ENCODE measurements at regions not wholly inside any gene's neighbourhood (a gene's known extent, or its start where the extent isn't known, plus 50 kb on each side); places are given as distances from the start of the nearest gene placed in this dataset.

DNA sequence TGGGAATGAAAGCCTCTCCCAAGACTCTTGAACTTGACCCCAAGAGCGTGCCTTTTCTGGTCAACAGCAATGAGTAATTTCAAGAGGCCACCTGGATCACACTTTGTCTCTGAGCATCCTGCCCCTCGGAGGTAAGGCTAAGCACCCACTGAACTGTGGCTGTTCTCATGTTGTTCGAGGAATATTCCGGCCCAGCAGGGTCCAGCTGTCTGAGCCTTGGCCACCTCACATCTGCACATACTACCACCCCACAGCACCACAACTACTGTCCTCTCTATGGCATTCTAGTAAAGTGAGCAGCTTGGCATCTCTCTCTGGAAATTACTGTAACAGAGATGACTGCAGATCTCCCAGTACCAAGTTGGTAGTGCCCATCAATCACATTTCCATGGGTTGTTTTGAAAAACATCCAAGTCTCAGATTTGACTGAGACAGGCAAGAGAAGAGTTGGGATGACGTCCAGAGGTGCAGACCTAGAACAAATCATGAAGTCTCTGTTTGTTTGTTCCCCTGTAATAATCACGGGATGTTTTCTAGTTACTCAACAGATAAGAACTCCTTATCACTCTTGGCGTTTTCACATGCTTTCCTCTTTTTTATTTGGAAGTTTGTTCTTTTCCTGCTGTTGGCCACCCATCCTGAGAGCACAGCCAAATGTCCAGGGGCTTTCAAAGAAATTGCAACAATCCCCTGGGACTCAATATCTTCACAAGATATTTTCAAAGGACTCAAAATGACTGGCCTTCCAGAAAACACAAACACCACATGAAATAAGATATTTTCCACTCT lies 336.0 kb upstream of the TNP1 start:
- peaks cover 6% of the 10 kb centered on the region for H3K9me3 Mint-ChIP-seq (ENCODE audit: unreplicated experiment)
- FAIRE-seq, result no peak
- Histone ChIP-seq H3K9me3 (ENCODE audit: insufficient read depth, low read depth, low read length) (peaks cover 5% of the 10 kb centered on the region), H3K36me3 (ENCODE audit: insufficient read depth, low read length) (no peaks in the 10 kb centered on the region), H3K27ac (ENCODE audit: low read depth, low read length) (no peak overlapping the region), H3K4me3 (ENCODE audit: insufficient read depth, low read depth, low read length) (no peak overlapping the region), H3K9ac (ENCODE audit: low read length) (no peak overlapping the region), H3K4me1 (ENCODE audit: insufficient read depth, low read length) (no peaks in the 10 kb centered on the region), H3K79me2 (ENCODE audit: insufficient read depth, low read length) (no peaks in the 10 kb centered on the region), H3K27me3 (ENCODE audit: insufficient read depth, low read length) (no peaks in the 10 kb centered on the region), H3K4me2 (ENCODE audit: low read length) (no peak overlapping the region), H2AFZ (ENCODE audit: low read depth, low read length) (no peak overlapping the region), H4K20me1 (ENCODE audit: insufficient read depth, low read length) (no peaks in the 10 kb centered on the region)
- no peaks in the 10 kb centered on the region for H3K4me1 Mint-ChIP-seq (ENCODE audit: low read depth, unreplicated experiment)
- no peak for TF ChIP-seq EZH2 (IDR thresholded peaks at IDR 0.05; ENCODE audit: insufficient read depth, low read length)
- TF ChIP-seq, protein P1, sequence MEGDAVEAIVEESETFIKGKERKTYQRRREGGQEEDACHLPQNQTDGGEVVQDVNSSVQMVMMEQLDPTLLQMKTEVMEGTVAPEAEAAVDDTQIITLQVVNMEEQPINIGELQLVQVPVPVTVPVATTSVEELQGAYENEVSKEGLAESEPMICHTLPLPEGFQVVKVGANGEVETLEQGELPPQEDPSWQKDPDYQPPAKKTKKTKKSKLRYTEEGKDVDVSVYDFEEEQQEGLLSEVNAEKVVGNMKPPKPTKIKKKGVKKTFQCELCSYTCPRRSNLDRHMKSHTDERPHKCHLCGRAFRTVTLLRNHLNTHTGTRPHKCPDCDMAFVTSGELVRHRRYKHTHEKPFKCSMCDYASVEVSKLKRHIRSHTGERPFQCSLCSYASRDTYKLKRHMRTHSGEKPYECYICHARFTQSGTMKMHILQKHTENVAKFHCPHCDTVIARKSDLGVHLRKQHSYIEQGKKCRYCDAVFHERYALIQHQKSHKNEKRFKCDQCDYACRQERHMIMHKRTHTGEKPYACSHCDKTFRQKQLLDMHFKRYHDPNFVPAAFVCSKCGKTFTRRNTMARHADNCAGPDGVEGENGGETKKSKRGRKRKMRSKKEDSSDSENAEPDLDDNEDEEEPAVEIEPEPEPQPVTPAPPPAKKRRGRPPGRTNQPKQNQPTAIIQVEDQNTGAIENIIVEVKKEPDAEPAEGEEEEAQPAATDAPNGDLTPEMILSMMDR (IDR thresholded peaks at IDR 0.05; ENCODE audit: insufficient read depth, low read depth, low read length), result no peak
- no peaks in the 10 kb centered on the region for H3K36me3 Mint-ChIP-seq (ENCODE audit: low read depth, unreplicated experiment)
- H3K27me3 Mint-ChIP-seq (ENCODE audit: low read depth, unreplicated experiment), result peaks cover 10% of the 10 kb centered on the region
- no peak overlapping the region for H3K27ac Mint-ChIP-seq (ENCODE audit: unreplicated experiment)
- no peak for DNase-seq (ENCODE audit: low read depth)
- no peak overlapping the region for H3K4me3 Mint-ChIP-seq (ENCODE audit: unreplicated experiment)

DNA sequence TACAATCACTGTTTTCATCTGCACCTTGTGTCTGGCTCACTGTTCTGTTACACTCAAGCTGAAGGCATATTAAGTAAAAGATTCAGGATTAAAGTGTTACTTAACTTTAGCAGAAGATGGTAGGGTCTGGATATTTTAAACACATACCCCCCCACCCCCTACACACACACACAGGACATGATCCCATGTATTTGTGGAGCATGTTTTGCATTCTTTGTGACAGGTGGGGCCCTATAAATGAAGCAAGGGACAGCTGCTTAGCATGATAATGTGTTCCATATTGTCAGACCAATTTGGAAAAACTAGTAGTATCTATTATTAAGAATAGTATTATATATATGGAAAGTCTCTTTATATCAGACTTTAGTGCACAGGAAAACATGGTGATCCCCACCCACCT lies 335.2 kb upstream of the TNP1 start:
- H4K20me1 ChIP-seq (ENCODE audit: insufficient read depth, low read length), result no peaks in the 10 kb centered on the region
- H3K27ac Mint-ChIP-seq (ENCODE audit: unreplicated experiment), result no peak overlapping the region
- DNase-seq (ENCODE audit: low read depth) (no peak), FAIRE-seq (no peak)
- no peaks in the 10 kb centered on the region for H3K4me1 Mint-ChIP-seq (ENCODE audit: low read depth, unreplicated experiment)
- no peak overlapping the region for H3K4me3 ChIP-seq (ENCODE audit: insufficient read depth, low read depth, low read length)
- H2AFZ ChIP-seq (ENCODE audit: low read depth, low read length), result no peak overlapping the region
- no peaks in the 10 kb centered on the region for H3K4me1 ChIP-seq (ENCODE audit: insufficient read depth, low read length)
- H3K9ac ChIP-seq (ENCODE audit: low read length), result no peak overlapping the region
- peaks cover 5% of the 10 kb centered on the region for H3K9me3 ChIP-seq (ENCODE audit: insufficient read depth, low read depth, low read length)
- H3K27me3 ChIP-seq (ENCODE audit: insufficient read depth, low read length), result no peaks in the 10 kb centered on the region
- no peaks in the 10 kb centered on the region for H3K36me3 ChIP-seq (ENCODE audit: insufficient read depth, low read length)
- no peak overlapping the region for H3K27ac ChIP-seq (ENCODE audit: low read depth, low read length)
- H3K4me3 Mint-ChIP-seq (ENCODE audit: unreplicated experiment), result no peak overlapping the region
- peaks cover 10% of the 10 kb centered on the region for H3K27me3 Mint-ChIP-seq (ENCODE audit: low read depth, unreplicated experiment)
- H3K79me2 ChIP-seq (ENCODE audit: insufficient read depth, low read length), result no peaks in the 10 kb centered on the region
- no peaks in the 10 kb centered on the region for H3K36me3 Mint-ChIP-seq (ENCODE audit: low read depth, unreplicated experiment)
- peaks cover 6% of the 10 kb centered on the region for H3K9me3 Mint-ChIP-seq (ENCODE audit: unreplicated experiment)
- H3K4me2 ChIP-seq (ENCODE audit: low read length), result no peak overlapping the region
- TF ChIP-seq, protein P1 (IDR thresholded peaks at IDR 0.05; ENCODE audit: insufficient read depth, low read depth, low read length), result no peak
- no peak for TF ChIP-seq EZH2 (IDR thresholded peaks at IDR 0.05; ENCODE audit: insufficient read depth, low read length)
